ENCODE measurements at regions not wholly inside any gene's neighbourhood (a gene's known extent, or its start where the extent isn't known, plus 50 kb on each side); places are given as distances from the start of the nearest gene placed in this dataset.
"Not testable (repeated sequence)": the region's sequence is repeated elsewhere in the genome, so short reads cannot be mapped to it uniquely, and the experiment has no call there.

DNA sequence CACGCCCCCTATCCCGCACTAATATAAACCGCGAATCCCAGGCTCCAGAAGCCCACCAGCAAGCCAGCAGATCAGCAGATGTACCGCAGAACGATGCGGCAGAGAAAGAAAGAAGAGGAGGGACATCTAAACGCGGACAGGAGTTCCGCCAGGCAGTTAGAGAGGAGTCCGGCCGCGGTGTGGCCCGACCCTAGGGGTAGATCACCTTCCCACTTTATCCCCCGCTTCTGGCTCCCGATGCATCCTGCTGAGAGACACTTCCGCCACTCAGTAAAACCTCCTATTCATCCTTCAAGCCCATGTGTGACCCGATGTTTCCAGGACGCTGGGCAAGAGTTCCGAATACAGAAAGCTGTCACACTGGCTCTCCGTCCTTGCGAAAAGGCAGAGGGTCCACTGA lies 1046.8 kb downstream of the SLITRK5 start:
- DNase-seq (ENCODE audit: low read depth) = no peak

DNA sequence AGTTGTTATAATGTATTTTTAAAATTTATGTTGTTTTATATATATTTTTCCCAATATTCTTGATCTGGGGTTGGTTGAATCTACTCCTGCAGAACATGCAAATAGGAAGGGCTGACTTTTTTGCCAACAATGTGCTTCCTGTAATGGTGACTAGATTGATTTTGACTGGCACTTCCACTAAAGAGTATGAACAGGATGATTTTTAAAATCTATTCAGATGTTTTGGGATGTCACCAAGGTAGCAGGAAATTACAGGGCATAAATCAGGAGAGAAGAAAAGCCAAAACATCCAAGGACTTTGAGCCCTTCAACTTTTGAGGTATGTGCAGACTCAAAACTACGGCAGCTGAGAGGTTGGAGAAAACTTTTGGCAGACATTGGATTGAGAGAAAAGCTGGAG lies 1047.6 kb downstream of the SLITRK5 start:
- no peak for DNase-seq (ENCODE audit: low read depth)

DNA sequence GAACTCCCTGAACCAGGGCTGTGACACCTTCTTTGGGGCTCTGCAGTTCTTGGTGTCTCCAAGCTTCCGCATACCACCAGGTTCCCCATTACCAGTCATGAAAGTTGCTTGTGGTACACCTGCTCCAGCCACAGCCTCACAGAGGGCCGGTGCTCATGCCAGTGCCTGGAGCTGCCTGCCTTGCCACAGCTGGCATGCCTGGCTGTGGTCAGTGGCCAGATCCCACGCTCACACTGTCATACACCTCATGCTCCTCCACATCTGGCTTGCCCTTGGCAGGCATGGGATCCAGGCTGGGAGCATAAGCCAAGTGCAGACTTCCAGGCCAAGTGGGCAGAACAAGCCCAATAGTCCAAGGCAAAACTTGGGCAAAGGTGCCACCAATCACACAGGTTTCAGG lies 1054.9 kb downstream of the SLITRK5 start:
- DNase-seq (ENCODE audit: low read depth) = no peak

DNA sequence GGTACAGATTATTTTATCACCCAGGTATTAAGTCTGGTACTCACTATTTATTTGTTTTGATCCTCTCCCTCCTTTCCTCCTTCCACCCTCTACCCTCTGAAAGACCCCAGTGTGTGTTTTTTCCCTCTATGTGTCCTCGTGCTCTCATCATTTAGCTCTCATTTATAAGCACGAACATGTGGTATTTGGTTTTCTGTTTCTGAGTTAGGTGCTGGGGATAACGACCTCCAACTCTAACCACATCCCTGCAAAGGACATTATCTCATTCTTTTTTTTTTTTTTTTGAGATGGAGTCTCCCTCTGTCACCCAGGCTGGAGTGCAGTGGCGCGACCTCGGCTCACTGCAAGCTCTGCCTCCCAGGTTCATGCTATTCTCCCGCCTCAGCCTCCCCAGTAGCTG lies 1056.1 kb downstream of the SLITRK5 start:
- DNase-seq (ENCODE audit: low read depth) = not testable (repeated sequence)

DNA sequence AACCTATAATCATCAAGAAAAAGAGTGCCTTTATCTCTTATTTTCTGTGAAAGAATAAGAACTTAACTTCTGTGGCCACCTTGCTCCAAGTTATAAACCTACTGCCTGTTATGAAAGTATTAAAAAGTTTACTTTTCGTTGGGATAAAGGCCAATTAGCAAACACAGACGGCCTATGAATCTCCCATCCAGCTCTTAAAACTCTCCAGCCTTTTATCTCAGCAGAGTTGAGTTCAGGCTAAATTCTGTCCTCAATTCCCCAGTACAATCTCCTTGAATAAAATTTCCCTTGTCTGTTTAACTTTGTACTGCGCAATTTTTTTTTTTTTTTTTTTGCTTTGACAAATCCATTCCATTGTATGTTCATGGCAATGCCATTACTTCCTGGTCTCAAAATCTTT lies 1058.4 kb downstream of the SLITRK5 start:
- no peak for DNase-seq (ENCODE audit: low read depth)

DNA sequence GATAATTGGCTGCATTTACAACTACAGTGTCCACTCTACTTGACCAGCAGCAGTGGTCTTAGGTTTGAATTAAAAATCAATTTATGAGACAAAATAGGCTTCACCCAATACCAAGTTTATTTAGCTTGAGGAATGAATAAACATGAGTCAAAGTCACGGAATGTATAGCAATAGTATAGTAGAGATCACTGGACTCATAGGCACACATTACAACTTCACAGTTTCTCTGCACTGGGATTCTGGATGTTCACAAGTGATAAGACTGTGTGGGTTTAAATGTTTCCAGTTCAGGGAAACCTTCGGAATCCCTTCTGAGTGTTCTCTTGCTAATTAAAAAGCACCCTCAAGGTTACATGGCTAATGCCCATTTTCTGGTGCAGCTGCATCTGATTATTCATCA lies 1064.9 kb downstream of the SLITRK5 start:
- DNase-seq (ENCODE audit: low read depth) = no peak

DNA sequence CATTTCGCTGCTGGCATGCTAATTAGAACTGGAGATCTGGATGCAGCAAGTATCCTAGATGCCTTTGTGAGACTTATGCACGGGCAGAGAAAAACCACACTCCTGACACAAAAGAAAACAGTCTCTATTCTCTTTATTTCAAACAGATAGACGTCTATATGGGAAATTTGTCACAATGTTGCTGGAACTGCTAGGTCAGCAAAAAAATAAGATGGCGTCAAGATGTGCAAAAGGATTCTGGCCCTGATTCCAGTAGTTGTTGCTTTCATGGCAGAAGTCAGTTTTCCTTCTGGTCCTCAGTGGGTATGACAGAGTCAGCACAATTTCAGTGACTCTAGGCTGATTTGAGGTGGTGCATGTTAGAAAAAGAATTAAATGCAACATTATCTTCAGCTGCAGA lies 1068.0 kb downstream of the SLITRK5 start:
- no peak for DNase-seq (ENCODE audit: low read depth)

DNA sequence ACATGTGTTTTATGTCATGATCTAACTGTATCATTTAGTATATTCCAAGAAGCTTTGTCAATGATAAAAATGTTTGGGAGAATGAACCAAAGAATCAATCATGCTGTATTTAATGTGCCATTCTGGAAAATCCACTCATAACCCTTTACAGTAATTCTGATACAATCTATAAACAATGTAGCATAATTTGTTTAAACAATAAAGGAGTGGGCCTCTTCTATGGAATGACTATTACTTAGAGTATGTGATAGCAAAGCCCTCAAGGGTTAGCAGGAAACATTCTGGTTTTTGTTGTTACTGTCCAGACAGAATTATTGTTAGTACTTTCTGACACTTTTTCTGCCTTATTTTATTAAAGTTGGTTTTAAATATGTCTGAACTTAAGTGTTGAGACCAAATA lies 1073.1 kb downstream of the SLITRK5 start:
- DNase-seq (ENCODE audit: low read depth) = no peak

DNA sequence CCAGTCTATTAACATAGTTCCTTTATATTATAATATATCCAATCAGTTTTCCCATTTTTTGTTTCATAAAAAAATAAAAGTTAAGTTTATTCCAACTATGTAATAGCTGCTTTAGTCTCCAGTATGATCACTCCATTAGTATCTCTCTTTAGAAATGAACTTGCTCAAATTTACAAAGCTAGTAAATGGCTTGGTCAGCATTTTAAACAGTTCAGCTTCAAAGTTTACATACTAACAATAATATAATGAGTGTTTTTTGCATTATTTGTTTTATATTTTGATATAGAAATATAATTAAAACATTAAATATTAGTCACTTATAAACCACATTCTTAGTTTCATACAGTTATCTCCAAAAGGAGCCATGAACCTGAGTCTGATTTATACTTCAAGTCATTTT lies 1073.8 kb downstream of the SLITRK5 start:
- no peak for DNase-seq (ENCODE audit: low read depth)

DNA sequence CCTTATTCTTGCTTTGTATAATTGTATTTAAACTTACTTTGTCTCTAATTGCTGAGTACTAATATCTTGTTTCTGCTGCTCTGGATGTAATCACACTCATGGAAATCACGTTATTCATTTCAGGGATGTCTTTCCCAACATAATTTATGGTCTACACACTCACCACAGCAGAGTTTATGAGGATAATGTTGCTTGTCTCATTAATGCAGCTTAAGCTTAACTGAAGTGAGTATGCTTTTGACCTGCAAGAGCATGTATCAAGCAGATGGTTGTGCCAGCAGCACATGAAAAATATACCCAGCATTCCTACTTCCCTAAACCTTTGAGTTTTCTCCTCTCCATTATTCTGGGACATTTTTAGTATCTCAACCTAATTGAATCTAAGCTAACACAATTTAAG lies 1080.9 kb downstream of the SLITRK5 start:
- no peak for DNase-seq (ENCODE audit: low read depth)

DNA sequence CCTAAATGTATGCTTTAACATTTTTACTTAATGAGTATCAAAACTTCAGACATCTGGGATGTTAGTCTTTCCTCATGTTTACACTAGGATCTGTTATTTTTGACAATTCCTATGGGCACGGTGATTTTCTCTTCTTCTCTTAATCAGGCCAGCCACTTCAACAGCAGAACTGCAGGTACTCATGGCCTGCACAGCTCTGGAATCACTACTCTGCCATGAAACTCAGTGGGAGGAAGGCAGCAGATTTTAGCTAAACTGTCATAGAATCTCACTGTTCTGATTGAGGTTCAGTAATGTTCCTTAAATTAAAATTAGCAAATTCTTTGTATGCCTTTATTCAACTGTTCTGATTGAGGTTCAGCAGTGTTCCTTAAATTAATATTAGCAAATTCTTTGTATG lies 1083.0 kb downstream of the SLITRK5 start:
- DNase-seq (ENCODE audit: low read depth) = no peak

DNA sequence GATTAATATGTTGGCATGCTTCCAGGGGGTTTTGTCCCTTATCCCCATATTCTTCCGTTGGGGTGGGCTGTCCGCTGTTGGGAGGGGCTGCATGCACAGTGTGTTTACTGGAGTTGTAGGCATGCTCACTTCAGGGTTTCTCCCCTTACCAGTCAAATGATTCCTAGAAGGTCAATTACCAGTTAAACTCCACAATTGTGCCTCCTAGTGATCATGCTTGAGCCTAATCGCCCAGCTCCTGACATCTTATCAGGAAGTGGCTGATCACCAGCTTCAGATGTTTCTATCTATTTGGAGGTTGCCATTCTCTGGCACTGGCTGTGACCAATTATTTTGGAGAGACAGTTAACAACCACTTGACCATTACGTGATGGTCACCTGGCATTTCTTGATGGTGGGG lies 1090.0 kb downstream of the SLITRK5 start:
- no peak for DNase-seq (ENCODE audit: low read depth)

DNA sequence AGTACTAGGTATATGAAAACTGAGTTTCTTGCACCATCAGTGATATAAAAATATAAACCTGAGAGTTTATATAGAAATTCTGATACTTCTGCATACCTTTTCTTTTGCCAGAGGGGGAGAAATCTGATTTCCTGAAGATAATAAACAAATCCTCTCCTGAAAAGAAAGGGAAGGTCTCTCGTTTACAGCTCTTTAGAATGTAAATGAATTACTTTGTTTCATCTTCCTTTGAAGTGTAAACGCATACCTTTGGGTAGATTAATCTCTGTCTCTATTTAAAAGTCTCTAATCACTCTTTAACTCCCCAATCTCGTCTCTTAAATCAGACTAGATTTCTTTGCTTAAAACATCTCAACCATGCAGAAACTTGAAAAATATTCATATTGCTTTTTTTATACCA lies 1092.9 kb downstream of the SLITRK5 start:
- no peak for DNase-seq (ENCODE audit: low read depth)

DNA sequence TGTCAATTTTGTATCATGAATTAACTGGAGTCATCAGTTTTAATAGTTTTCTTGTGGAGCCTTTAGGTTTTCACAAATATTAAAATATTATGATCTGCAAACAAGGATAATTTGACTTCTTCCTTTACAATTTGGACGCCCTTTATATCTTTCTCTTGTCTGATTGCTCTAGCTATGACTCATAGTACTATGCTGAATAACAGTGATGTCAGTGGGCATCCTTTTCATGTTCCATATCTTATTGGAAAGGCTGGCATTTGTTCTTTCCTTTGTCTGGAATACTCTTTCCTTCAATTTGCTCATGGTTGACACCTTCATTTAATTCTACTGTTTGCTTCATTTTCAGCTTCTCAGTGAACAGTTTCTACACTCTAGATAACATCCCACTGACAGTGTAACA lies 1129.3 kb downstream of the SLITRK5 start:
- DNase-seq (ENCODE audit: low read depth) = no peak

DNA sequence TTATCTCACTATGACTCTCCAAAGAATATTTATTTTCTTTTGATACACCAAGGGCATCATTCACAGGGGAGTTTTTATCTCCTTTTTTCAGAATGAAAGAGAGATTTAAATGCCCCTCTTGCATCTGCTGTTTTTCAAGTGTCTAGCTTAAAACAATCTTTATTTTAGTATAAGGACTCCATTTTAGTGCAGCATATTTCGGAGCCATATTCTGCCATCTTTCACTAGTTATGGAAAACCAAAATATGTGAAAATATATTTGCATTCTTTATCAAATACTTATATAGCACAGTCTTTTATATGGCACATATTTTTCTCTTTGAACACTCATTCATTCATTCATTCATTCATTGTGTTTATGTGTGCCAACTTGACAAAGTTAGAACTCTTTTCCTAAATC lies 1130.2 kb downstream of the SLITRK5 start:
- no peak for DNase-seq (ENCODE audit: low read depth)

DNA sequence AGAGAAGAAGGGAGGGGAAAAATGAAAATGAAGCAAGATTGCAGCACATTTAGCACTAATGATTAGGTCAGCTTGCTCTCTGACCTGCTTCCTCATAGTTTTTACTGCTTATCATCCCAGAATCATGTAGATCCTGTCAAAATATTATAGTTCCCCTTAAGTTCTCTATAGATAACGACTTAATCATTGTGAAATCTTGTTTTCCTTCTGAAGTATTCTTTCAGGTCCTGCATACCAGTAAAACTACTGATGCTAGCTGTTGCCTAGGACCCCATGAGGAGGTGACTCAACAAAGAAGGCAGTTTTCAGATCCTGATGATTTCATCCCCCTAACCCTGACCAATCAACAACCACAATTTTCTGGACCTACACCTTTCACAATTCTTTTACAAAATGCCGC lies 1131.7 kb downstream of the SLITRK5 start:
- no peak for DNase-seq (ENCODE audit: low read depth)

DNA sequence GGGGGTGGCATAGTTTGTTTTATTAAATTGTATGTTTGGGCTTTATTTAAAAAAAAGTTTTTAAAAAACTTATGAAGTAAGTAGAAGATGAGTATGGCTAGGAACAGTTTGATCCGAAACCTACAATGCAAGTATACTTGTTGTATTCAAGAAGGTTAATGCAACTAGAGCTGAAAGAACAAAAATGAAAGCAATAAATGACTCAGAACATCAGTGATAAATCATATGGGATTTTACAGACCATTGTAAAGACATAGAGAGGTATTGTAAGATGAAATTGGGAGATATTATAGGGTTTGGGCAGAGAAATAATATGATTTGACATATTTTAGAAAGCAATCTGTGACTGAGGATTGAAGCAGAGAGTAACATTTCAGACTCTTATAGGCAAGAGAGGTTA lies 1135.3 kb downstream of the SLITRK5 start:
- no peak for DNase-seq (ENCODE audit: low read depth)

DNA sequence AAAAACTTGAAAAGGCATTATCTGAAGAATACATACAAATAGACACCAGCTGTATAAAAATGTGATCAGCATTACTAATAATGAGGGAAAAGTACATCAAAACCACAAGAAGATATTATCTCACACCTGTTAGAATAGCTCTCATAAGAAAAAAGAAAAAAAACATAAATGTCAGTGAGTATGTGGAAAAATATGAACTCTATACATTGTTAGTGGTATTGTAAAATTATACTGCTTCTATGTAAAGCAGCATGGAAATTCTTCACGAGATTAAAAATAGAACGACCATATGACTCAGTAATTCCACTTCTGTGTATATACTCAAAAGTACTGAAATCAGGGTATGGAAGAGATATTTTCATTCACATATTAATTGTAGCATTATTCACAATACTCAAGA lies 1146.4 kb downstream of the SLITRK5 start:
- no peak for DNase-seq (ENCODE audit: low read depth)

DNA sequence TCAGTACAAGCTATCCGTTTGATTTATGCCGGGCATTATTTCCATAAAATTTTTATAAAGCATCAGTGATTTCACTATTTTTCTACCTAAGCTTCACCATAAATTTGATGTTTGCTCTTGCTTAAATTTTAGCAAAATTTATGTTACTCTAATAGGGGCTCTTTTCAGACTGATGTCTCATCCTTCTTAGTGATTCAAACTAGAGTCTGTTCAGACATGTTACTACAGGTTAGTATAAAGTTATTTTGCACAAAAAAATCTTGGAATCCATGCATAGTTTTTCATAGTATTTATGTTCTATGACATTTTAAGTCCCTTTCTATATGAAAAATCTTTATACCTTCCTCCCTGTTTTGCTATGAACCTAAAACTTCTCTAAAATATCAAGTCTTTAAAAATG lies 1151.9 kb downstream of the SLITRK5 start:
- no peak for DNase-seq (ENCODE audit: low read depth)

DNA sequence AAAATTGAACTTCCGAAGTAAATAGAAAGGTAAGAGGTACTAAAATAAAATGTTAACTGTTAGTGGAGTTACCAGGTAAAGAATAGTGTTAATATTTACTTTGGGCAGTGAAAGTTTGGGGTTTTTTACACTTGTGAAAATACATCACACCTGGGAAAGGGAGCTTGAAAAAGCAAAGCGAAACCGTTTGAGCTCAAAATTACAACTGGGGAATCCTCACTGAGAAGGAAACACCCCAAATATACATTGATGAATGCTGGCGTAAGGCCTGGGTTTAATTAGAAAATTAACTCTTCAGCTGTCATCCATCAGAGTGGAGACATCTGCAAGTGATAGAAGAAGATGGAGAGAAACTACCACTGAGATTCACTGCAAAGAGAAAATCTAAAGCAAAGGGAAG lies 1153.0 kb downstream of the SLITRK5 start:
- no peak for DNase-seq (ENCODE audit: low read depth)

DNA sequence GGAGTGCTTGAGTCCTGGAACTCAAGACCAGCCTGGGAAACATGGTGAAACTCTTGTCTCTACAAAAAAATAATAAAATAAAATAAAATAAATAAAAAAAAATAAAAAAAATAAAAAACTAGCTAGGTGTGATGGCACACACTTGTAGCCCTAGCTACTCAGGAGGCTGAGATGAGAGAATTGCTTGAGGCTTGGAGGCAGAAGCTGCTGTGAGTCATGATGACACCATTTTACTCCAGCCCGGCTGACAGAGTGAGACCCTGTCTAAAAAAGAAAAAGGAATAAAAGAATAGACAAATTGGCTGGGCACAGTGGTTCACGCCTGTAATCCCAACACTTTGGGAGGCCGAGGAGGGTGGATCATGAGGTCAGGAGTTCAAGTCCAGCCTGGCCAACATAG lies 1168.9 kb downstream of the SLITRK5 start:
- DNase-seq (ENCODE audit: low read depth) = no peak

DNA sequence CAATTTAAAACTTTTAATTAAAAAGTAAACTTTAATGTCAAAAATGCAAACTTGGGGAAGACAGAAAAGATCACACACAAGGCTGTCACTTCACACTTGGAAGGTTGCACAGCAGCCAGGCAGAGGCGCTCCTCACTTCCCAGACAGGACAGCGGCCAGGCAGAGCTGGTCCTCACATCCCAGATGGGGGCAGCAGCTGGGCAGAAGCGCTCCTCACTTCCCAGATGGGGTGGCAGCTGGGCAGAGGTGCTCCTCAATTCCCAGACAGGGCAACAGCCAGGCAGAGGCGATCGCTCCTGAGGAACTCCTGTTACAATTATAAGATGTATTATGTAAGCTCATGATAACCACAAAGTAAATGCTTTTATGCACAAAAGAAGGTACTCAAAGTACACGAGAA lies 1181.1 kb downstream of the SLITRK5 start:
- DNase-seq (ENCODE audit: low read depth) = not testable (repeated sequence)

DNA sequence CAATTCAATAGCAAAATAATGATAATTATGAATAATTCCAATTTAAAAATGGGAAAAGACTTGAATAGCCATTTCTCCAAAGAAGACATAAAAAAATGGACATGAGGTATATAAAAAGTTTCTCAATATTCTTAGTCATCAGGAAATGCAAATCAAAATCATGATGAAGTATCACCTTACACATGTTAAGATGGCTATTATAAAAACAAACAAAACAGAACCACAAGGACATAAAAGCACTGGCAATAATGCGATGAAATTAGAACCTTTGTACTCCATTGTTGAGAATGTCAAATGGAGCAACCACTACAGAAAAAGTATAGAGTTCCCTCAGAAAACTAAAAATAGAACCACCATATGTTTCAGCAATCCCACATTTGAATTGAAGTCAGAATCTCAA lies 1186.1 kb downstream of the SLITRK5 start:
- DNase-seq (ENCODE audit: low read depth) = no peak

DNA sequence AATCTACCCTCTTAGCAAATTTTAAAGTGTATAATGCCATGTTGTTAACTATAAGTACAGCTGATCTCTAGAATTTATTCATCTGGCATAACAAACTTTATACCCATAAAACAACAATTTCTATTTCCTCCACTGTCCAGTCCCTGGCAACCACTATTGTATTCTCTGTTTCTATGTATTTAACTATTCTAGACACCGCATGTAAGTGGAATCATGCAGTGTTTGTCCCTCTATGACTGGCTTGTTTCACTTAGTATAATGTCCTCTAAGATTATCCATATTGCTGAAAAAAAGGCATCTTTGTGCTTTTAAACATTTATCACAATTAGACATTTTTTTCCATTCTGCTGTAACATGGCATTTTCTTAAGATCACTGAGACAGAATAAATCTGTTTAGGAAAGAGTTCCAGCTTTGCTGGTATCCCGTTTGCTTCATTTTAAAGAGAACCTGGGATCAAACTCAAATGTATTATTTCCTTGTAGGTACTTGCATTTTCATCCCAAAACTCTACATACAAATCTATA lies 1191.0 kb downstream of the SLITRK5 start:
- no peak for DNase-seq (ENCODE audit: low read depth)

DNA sequence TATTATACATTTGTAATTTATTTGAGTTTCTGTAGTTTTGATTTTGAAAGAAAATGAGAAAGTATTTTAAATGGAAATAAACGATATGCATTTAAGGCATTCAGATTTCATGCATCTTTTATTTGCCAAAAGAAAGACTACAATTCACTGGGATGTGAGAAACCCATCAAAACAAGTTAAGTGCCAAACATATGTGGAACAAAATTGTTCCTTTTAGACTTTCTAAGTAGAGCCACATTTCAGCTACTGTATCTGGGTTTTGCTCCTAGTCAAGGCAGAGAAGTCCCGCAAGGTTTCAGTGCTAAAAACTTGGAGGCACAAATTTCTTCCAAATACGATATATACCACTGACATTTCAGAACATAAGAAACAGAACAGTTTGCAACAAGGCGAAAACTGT lies 1191.9 kb downstream of the SLITRK5 start:
- no peak for DNase-seq (ENCODE audit: low read depth)

All from activated T-cell treated with anti-CD3 and anti-CD28 coated beads for 48 hours (primary cell).